ENCODE measurements at regions not wholly inside any gene's neighbourhood (a gene's known extent, or its start where the extent isn't known, plus 50 kb on each side); places are given as distances from the start of the nearest gene placed in this dataset.

DNA sequence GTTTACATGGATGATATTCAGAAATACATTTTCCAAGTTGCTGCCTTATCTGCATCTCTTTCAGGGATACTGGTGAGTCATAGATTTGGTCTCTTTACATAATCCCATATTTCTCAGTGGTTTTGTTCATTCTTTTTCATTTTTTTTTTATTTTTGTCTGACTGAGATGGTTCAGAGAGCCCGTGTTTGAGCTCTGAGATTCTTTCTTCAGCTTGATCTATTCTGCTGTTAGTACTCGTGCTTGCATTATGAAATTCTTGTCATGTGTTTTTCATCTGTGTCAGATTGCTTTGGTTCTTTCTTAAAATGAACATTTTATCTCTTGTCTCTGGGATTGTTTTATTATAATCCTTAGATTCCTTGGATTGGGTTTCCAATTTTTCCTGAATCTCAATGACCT, 317.3 kb downstream of the DOK5 start:
- TF ChIP-seq CTCF (IDR thresholded peaks at IDR 0.05; ENCODE audit: poor library complexity) (no peak), EZH2 (IDR thresholded peaks at IDR 0.05; ENCODE audit: borderline replicate concordance) (no peak), EZH2phosphoT487 (IDR thresholded peaks at IDR 0.05; ENCODE audit: low read depth, severe bottlenecking, unreplicated experiment) (no peak)
